ENCODE measurements at regions not wholly inside any gene's neighbourhood (a gene's known extent, or its start where the extent isn't known, plus 50 kb on each side); places are given as distances from the start of the nearest gene placed in this dataset.
"Not testable (repeated sequence)": the region's sequence is repeated elsewhere in the genome, so short reads cannot be mapped to it uniquely, and the experiment has no call there.

DNA sequence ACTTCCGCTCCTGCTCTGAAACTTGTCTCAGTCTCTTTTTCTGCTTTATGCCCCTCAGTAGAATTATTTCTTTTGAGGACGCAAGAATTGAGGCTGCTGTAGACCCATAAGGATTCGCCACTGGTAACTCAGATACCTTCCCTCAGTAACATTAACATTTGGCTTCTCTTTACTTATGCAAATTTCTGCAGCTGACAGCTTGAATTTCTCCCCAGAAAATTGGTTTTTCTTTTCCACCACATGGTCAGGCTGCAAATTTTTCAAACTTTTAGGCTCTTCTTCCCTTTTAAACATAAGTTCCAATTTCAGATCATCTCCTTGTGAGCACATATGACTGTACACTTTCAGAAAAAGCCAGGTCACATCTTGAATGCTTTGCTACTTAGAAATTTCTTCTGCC lies 839.3 kb upstream of the GRIA3 start:
- no peak for DNase-seq (ENCODE audit: low read depth)

DNA sequence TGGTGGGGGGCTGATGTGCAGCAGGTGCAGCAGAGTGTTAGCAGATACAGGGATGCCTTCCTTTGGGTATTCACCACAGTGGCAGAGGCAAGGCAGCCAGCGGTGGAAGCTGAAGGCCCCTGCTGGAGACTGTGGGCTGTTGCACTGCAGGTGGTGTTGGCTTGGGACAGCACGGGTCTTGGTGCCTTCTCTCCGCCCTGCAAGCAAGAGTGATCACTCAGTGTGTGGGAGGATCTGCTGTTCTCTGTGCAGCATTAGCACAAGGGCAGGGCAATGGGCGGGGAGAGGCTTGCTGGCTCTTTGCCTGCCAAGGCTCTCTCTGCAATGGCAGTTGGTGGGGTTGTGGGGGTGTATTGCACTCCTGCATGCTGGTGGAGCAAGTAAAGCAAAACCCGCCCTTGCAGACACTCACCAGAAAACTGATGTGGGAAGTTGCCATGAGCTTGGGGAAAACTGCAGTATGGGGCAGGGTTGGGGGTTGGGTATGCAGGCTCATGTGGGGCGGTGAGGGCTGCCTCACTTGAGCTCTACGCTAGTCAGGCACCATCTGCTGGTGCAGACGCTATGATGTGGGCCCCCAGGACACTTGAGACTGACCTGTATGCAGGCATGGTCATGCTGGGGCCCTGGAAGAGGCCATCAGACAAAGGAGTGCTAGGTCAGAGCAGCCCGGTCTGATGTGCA lies 820.8 kb upstream of the GRIA3 start:
- DNase-seq (ENCODE audit: low read depth) = no peak

DNA sequence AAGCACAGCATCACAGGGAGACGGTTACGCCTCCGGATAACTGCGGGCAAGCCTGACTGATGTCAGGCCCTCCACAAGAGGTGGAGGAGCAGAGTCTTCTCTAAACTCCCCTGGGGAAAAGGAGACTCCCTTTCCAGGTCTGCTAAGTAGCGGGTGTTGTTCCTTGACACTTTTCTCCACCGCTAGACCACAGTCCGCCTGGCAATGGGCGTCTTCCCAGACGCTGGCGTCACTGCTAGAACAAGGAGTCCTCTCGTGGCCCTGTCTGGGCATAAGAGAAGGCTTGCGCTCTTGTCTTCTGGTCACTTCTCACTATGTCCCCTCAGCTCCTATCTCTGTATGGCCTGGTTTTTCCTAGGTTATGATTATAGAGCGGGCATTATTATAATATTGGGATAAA lies 808.5 kb upstream of the GRIA3 start:
- not testable (repeated sequence) for DNase-seq (ENCODE audit: low read depth)

DNA sequence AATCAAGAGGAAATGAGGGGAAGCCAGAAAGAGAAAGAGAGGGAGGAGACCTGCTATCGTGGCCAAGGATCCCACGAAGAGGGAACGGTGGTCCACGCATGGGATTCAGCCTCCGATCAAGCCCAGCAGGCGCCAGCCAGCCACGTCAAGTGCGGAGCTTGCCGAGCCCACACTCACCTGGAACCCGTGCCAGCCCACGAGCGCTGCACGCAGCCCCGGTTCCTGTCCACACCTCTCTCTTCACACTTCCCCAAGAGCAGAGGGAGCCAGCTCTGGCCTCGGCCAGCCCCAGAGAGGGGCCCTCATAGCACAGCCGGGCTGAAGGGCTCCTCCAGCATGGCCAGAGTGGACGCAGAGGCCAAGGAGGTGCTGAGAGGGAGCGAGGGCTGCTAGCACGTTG lies 795.1 kb upstream of the GRIA3 start:
- no peak for DNase-seq (ENCODE audit: low read depth)

DNA sequence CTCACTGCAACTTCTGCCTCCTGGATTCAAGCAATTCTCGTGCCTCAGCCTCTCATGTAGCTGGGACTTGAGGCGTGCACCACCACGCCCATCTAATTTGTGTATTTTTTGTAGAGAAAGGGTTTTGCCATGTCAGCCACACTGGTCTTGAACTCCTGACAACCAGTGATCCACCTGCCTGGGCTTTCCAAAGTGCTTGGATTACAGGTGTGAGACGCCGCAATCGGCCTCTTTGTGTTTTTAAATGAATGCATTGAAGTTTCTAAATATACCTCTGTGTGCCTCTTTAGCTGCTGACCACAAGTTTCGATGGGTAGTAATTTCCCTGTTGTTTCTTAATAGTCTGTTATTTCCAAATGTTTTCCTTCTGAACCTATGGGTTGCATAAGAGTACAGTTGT lies 765.3 kb upstream of the GRIA3 start:
- no peak for DNase-seq (ENCODE audit: low read depth)

DNA sequence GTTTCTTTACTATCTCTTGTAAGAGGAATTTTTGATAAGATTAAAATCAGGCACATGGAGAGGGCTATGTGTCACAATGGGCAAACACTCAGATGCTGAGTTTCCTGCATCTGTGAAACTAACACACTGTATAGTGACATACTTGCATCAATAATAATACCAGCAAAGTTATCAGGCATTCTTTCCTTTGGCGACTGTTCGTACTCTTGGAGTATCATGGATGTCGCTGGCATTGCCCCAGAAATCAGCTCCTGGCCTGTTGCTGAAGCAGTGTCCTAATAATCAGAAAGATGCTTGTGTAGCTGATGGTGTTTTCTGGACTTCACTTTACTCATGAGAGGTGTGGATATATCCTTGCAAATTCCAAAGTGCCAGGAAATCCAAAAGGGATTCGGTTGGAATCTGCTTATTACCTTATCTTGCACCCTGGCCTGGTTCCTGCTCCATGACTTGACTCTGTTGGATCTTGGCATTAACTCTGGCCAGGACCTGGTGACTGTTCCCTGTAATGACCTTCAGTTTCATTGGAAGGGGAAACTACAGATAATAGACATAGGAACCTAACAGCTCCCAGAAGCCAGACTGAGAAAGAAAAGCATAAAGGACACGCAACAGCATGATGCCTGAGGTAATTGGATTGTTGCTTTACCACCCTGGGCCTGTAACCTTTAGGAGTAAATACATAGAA lies 762.5 kb upstream of the GRIA3 start:
- no peak for DNase-seq (ENCODE audit: low read depth)

DNA sequence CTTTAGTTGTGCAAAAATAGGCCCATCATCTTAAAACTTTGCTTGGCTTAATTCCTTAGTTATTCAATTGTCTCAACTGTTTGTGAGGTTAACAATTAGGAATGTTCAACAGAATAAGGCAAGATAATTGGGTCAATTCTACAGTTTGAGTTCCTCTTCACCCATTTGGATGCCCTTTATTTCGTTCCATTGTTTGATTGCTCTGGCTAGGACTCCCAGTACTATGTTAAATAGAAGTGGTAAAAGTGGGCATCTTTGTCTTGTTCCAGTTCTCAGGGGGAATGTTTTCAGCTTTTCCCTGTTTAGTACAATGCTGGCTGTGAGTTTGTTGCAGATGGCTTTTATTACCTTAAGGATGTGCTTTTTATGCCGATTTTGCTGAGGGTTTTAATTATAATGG lies 761.5 kb upstream of the GRIA3 start:
- no peak for DNase-seq (ENCODE audit: low read depth)

DNA sequence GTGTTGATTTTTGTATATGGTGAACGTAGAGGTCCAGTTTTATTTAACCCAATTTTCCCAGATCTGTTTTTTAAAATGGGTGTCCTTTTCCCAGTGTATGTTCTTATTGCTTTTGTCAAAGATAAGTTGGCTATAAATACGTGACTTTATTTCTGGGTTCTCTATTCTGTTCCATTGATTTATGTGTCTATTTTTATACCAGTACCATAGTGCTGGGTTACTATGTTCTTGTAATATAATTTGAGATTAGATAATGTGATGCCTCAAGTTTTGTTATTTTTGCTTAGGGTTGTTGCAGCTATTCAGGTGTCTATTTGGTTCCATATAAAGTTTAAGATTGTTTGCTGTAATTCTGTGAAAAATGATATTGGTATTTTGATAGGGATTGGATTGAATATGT lies 749.1 kb upstream of the GRIA3 start:
- no peak for DNase-seq (ENCODE audit: low read depth)

DNA sequence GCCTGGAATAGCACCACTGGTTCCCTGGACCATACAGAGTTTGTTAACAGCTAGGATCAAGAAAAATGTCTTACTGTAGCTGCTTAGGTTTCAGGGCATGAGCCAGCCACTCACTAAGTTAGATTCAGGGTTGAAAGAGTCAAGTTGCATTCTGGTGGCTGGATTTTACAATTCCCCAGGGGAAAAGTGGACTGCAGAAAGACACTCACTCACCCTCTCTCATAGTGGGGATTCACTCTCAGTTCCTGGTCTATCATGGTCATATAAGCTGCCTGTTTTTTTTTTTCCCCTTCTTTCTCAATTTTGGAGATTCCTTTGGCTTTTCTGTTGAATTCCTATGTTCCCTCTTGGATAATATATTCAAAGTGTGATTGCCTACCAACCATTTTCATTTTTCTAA lies 744.2 kb upstream of the GRIA3 start:
- peak; percentile 3 for DNase-seq (ENCODE audit: low read depth)

DNA sequence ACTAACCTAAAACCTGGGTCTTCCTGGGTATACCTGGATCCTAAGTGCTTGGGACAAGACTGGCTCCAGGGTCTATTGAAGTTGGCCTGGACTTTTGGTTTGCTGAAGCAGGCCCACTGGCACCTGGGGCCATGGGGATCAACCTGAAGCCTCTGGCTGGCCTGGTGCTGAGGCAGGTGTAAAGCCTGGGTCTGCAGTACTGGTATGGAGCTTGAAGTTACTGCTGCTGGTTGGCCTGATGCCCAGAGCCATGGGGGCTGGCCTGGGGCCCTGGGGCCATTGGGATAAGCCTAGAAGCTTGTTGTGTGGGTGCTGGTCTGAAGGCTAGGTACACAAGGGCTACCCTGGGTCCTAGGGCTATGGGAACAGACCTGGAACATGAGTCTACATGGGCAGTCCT lies 743.2 kb upstream of the GRIA3 start:
- no peak for DNase-seq (ENCODE audit: low read depth)

DNA sequence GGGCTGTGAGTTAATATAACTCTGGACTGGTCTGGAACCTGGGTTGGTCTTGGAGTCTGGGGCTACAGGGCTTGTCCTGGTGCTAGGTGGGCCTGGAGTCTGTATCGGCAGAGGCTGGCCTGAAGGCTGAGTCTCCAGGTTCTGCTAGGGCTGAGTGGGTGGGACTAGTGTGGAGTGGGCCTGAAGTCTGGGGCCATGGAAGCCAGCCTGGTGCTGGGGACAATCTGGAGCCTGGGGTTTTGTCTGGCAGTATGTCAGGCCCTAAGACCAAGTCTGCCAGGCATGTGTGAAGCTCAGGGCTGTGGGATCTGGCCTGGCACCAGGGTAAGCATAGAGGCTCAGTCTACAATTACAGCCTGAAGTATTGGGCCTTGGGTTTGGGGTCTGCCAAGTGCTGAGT lies 742.6 kb upstream of the GRIA3 start:
- no peak for DNase-seq (ENCODE audit: low read depth)

DNA sequence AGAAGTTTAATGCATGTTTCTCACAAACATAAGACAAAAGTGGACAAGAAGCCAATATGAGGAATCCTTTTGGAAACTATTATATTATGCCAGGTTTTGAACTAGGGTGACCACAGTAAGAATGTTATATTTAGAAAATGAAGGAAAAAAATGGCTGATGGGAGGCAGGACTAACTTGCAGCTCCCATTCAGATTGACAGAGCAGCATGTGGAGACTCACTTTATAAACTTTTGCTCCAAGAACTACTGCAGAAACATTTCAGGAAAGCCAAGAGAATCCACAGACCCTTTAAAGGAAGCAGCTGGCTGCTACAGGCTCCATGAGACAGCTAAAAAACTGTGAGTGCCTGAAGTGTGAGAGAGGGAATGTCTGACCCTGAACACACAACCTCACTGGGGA lies 738.6 kb upstream of the GRIA3 start:
- no peak for DNase-seq (ENCODE audit: low read depth)

DNA sequence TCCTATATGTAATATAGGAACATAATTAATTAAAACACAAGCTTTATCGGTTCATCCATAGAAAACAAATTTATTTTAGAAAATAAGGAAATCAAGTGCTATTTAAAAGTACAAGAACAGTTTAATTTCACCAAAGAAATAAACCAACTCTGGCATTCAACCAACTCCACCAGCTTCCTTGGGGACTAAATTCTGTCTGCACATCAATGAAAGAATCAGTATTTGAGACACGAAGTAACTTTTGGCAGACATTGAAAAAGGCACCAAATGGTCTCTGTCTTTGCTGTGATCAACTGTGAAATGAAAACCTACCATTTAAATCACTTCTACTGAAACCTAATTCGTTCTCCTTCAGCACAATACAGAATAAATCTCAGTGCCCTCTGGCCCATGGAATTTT lies 719.7 kb upstream of the GRIA3 start:
- DNase-seq (ENCODE audit: low read depth) = no peak

DNA sequence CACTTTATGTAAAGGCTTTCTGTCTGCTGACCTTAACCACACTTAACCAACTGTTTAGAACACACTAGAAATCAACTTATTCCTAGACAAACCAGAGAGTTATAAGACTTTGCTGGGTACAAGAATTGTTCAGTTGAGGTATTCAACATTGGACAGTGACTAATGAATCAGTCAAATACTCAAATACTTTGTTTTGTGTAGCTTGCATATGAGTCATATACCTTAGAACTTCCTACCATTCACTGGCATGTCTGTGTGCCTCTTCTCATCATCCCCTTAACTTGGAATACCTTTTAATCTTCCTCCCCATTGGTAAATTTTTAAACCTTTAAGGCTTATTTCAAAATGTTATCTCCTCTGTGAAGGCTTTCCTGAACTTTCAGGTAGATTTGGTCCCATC lies 708.8 kb upstream of the GRIA3 start:
- DNase-seq (ENCODE audit: low read depth) = no peak

DNA sequence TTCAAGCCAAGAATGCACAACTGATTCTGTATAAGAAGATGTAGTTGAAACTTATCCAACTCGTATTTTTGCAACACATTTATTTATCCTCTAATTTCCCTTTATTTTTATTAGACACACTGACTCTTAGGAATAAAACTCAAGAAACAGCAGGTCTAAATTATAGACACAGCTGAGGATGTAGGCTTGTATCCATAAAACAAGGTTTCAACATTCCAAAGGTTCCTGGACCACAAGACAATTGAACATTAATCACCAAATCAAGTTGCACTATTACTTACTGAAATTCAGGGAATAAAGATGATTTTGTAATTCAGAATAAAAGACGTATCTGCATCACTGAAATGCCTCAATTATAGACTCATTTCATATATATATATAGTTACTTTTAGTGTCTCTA lies 683.5 kb upstream of the GRIA3 start:
- no peak for DNase-seq (ENCODE audit: low read depth)

DNA sequence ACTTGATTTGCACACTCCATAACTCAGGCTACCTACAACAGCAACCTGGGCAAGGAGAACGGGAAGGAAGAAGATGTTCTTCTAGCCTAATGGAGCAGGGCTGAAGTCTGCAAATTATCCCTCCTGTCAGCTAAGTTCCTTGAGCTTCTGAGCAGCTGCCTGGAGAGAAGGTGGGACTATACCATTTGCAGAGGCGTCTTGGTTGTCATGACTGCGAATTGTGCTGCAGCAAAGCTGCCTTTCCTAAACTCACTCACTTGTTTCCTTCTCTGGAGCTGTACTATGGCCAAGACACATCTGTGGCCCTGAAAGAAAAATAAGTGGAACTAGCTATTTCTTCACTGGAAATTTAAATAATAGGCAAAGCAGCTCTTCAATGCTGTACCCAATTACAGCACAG lies 682.4 kb upstream of the GRIA3 start:
- DNase-seq (ENCODE audit: low read depth) = no peak

DNA sequence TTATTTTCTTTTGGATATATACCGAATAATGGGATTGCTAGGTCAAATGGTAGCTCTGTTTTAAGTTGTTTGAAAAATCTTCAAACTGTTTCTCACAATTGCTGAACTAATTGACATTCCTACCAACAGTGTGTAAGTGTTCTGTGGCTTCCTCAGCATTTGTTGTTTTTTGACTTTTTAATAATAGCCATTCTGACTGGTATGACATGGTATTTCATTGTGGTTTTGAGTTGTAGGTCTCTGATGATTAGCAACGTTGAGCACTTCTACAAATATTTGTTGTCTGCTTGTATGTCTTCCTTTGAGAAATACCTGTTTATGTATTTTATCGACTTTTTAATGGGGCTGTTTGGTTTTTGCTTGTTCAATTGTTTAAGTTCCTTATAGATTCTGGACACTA lies 680.1 kb upstream of the GRIA3 start:
- no peak for DNase-seq (ENCODE audit: low read depth)

DNA sequence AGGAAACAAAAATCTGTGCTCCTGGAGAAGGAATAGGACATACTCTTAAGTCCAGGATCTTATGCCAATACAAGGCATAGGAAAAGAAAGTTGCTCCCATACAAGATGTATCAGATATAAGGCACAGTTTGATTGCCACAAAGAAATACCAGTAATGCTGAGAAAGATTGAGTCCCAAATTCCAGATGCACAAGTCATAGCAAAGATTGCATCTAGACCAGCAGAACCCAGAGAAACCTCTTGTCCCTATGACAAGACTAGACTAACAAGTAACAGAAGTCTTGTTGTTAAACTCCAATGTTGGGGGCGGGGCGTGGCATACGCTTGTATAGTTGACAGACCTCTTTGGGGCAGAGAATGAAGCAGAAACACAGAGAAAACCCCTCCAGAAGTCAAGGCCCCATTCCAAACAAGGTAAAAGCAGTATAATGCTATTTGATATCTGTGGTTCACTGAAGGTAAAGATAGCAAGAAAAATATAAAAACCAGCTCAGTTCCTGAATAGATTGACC lies 671.5 kb upstream of the GRIA3 start:
- no peak for DNase-seq (ENCODE audit: low read depth)

DNA sequence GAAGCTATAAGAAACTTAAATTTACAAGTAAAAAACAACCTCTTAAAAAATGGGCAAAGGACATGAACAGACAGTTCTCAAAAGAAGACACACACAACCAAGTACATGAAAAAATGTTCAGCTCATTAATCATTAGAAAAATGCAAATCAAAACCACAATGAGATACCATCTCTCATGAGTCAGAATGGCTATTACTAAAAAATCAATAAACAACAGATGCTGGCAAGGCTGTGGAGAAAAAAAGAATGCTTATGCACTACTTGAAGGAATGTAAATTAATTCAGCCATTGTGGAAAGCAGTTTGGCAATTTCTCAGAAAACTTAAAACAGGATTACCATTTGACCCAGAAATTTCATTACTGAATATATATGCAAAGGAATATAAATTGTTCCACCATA lies 666.3 kb upstream of the GRIA3 start:
- DNase-seq (ENCODE audit: low read depth) = no peak

DNA sequence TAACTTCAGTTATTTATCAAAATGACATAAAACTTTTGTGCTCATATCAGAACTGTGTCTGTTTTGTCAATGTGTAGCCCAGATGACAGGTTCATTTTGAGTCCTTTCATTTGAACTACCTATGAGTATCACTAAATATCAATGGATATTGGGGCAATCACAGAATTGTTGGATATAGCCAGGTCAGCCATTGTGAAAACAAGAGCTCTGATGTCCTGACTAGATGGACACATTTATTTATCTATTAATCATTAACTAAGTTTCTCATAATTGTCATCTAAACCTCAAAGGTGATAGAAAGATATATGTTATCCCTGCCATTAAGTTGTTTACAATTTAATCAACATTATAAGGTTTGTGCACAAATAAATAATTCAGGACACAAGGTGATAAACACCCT lies 638.3 kb upstream of the GRIA3 start:
- DNase-seq (ENCODE audit: low read depth) = no peak

DNA sequence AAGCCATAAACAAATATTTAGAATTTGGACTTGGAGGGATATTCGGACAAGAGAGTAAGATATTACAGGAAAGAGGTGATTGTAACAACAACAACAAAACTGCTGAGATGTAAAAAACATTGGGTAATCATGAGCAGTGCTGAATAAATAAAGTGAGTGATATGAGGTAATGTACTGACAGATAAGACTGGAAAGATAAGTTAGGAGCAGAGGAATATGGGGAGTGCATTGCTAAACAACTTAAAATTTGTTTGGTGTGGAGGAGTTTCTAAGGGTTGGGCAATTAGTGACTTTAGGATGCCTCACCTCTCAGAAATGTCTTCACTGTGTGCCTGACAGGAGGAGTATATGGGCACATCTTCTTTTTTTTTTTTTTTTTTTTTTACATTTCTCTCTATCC lies 637.8 kb upstream of the GRIA3 start:
- no peak for DNase-seq (ENCODE audit: low read depth)

DNA sequence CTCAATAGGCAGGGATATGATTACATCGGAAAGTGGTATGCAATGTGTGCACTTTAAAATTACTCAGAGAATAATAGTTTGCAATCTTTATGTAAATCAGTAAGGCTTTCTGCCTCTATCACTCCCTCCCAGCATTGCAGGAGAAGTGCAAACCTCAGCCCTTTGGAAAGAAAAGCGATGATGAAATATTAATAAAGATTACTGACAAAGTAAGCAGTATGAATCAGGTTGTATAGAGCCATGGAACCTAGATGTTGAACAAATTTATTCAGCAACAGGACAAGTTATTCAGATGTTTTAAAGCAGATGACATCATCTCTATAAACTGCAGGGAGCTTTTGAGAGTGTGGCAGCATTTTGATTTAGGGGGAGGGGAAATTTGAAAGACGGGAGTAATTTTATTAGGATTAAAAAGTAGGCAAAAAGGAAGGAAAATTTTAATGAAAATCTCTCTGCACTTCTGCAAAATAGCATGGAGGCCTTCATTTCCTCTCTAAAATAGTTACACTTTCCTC lies 631.7 kb upstream of the GRIA3 start:
- DNase-seq (ENCODE audit: low read depth) = no peak

DNA sequence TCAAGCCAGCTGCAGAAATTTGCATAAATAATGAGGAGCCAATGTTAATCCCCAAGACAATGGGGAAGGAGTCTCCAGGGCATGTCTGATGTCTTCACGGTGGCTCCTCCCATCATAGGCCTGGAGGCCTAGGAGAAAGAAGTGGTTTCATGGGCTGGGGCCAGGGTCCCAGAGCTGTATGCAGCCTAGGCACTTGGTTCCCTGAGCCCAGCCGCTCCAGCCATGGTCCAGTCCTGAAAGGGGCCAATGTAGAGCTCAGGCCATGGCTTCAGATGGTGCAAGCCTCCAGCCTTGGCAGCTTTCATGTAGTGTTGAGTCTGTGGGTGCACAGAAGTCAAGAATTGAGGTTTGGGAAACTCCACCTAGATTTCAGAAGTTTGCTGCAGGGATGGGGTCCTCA lies 628.2 kb upstream of the GRIA3 start:
- DNase-seq (ENCODE audit: low read depth) = no peak

DNA sequence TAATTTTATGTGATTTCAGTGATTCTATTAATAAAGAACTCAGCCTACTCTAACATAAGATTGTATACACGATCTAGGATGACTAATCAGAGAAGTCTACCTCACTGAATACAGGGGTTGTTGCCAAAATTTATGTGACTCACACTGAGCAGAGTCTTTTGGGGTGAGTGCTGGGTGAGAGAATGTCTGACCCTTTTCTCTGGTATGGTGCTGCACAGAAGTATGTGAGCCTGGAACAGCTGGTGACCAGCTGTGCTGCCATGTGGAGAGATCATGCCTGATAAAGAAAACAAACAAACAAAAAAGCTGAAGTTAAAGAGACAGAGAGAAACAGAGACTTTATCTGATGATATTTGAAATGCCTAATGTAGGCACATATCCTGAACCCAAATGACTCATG lies 618.1 kb upstream of the GRIA3 start:
- peak; percentile 91 for DNase-seq (ENCODE audit: low read depth)
